Spleen (tissue), 7 donors: ENCODE measurements at regions not wholly inside any gene's neighbourhood (a gene's known extent, or its start where the extent isn't known, plus 50 kb on each side); places are given as distances from the start of the nearest gene placed in this dataset.

Experiments
- POLR2A ChIP-seq, 3 donors: fragments of 450-650 bp; IDR thresholded peaks; one replicate each; pipeline ENCODE4 v1.5.1; 2017; ENCODE audit warnings: antibody characterized with exemption in 3 of 3, mild to moderate bottlenecking in 1 of 3
- TF ChIP-seq, protein P1 (sequence below), 11 experiments: fragments of 200-600 bp in 7 of 11; fragments of 450-650 bp in 4 of 11; sonication (generic) in 4 of 11; IDR thresholded peaks in 8 of 11; conservative IDR thresholded peaks in 3 of 11; 1 replicate in 7 of 11; 2 replicates in 4 of 11; pipeline versions ENCODE4 v1.4.0 to v1.8.0; 2016 to 2021; ENCODE audit warnings: antibody characterized with exemption in 11 of 11, inconsistent platforms in 4 of 11, mild to moderate bottlenecking in 1 of 11
- donor health status: DM: no; HTN: no; CAD: no; lungs with moderate emphysema.
- donor health status: DM: no; HTN: no; CAD: no.
- donor health status: DM: no; HTN: no; CAD: no.

DNA sequence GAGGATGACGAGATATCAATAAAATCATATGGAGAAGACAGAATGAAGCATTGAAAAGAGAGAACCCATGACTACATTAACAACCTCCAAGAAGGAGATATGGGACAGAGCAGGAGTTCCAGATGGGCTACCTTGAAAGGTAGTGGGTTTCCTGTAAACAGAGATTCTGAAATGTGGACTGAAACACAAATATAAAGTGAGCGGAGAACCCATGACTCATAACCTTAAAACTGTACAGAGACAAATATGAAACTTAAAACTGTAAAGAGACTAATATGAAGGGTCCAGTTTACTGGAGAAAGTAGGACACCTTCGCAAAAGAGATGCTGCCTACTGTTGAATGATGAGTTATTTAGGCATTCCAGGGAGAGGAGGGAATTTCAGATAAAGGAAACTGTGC is 383.7 kb downstream of the CAAP1 start:
- no peak for TF ChIP-seq POLR2A (IDR thresholded peaks at IDR 0.05)
- TF ChIP-seq, protein P1, sequence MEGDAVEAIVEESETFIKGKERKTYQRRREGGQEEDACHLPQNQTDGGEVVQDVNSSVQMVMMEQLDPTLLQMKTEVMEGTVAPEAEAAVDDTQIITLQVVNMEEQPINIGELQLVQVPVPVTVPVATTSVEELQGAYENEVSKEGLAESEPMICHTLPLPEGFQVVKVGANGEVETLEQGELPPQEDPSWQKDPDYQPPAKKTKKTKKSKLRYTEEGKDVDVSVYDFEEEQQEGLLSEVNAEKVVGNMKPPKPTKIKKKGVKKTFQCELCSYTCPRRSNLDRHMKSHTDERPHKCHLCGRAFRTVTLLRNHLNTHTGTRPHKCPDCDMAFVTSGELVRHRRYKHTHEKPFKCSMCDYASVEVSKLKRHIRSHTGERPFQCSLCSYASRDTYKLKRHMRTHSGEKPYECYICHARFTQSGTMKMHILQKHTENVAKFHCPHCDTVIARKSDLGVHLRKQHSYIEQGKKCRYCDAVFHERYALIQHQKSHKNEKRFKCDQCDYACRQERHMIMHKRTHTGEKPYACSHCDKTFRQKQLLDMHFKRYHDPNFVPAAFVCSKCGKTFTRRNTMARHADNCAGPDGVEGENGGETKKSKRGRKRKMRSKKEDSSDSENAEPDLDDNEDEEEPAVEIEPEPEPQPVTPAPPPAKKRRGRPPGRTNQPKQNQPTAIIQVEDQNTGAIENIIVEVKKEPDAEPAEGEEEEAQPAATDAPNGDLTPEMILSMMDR (IDR thresholded peaks at IDR 0.05 in 8 of 11, conservative IDR thresholded peaks at IDR 0.05 in 3 of 11): no peak
